ENCODE measurements at regions not wholly inside any gene's neighbourhood (a gene's known extent, or its start where the extent isn't known, plus 50 kb on each side); places are given as distances from the start of the nearest gene placed in this dataset.

DNA sequence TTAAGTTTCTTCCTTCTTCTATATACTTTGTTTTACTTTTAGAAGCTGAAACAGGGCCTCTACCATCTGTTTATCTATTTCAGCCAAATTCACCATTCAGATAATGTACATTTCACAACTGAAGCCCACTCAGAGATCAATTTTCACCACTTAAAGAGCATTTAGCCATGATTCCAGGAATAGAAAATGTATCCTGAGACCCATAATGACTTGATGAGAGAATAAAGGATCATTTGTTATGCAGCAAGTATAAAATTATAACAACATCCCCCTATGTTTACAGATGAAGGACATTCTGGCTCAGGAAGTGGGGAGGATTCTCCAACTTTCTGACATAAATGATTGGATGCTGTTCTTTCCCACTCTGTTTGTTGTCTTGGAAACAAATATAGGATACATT is 962.1 kb upstream of the EEF2KMT start:
- DNase-seq (ENCODE audit: low read depth): no peak
- H3K4me3 ChIP-seq (ENCODE audit: low read depth, low read length): no peak overlapping the region
- TF ChIP-seq, protein P1, sequence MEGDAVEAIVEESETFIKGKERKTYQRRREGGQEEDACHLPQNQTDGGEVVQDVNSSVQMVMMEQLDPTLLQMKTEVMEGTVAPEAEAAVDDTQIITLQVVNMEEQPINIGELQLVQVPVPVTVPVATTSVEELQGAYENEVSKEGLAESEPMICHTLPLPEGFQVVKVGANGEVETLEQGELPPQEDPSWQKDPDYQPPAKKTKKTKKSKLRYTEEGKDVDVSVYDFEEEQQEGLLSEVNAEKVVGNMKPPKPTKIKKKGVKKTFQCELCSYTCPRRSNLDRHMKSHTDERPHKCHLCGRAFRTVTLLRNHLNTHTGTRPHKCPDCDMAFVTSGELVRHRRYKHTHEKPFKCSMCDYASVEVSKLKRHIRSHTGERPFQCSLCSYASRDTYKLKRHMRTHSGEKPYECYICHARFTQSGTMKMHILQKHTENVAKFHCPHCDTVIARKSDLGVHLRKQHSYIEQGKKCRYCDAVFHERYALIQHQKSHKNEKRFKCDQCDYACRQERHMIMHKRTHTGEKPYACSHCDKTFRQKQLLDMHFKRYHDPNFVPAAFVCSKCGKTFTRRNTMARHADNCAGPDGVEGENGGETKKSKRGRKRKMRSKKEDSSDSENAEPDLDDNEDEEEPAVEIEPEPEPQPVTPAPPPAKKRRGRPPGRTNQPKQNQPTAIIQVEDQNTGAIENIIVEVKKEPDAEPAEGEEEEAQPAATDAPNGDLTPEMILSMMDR (conservative IDR thresholded peaks at IDR 0.05; ENCODE audit: low read depth, low read length): no peak

DNA sequence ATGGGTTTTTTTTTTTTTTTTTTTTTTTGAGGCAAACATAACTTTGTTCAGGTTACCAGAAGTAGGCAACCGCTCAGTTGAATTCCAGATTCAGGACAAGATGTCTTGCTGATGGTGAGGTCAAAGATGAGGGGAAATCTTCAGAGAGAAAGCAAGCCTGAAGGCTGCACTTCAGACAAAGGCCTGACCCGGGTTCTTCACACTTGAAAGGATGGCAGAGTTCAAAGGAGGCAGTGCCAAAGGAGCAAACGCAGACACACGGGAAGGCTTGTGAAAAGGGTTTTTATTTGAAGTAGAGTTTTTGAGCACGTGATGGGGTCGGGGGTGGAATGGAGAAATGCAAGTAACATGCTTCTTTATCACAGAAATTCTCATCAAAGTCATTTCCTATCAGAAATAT is 960.2 kb upstream of the EEF2KMT start:
- TF ChIP-seq, protein P1 (conservative IDR thresholded peaks at IDR 0.05; ENCODE audit: low read depth, low read length): no peak
- DNase-seq (ENCODE audit: low read depth): no peak
- no peak overlapping the region for H3K4me3 ChIP-seq (ENCODE audit: low read depth, low read length)

DNA sequence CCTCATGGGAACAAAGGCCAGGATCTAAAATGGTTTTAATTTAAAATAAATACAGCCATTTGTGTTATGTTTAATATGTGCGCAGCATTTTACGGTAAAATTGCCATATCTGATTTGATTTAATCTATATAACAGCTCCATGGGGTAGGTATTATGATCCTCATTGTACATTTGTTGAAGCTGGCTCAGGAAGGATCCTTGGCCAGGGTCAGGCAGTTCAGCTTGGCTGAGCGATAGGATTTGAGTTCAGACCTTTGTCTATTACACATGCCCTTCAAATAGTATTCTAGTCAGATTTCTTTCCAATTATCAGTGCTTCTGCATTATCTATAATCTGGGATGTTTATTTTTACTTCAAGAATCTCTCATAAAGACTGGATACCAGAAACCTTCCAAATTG is 950.4 kb upstream of the EEF2KMT start:
- TF ChIP-seq, protein P1 (conservative IDR thresholded peaks at IDR 0.05; ENCODE audit: low read depth, low read length): no peak
- DNase-seq (ENCODE audit: low read depth): no peak
- H3K4me3 ChIP-seq (ENCODE audit: low read depth, low read length): no peak overlapping the region

- TF ChIP-seq, protein P1 (conservative IDR thresholded peaks at IDR 0.05; ENCODE audit: low read depth, low read length): no peak
- H3K4me3 ChIP-seq (ENCODE audit: low read depth, low read length): no peak overlapping the region
- DNase-seq (ENCODE audit: low read depth): no peak
Observed at GRCh38 chr16:6047325-6047724, 949.7 kb upstream of the EEF2KMT start.

- TF ChIP-seq, protein P1 (conservative IDR thresholded peaks at IDR 0.05; ENCODE audit: low read depth, low read length): no peak
- no peak for DNase-seq (ENCODE audit: low read depth)
- H3K4me3 ChIP-seq (ENCODE audit: low read depth, low read length): no peak overlapping the region
Observed at GRCh38 chr16:6038941-6039645, 941.5 kb upstream of the EEF2KMT start.

DNA sequence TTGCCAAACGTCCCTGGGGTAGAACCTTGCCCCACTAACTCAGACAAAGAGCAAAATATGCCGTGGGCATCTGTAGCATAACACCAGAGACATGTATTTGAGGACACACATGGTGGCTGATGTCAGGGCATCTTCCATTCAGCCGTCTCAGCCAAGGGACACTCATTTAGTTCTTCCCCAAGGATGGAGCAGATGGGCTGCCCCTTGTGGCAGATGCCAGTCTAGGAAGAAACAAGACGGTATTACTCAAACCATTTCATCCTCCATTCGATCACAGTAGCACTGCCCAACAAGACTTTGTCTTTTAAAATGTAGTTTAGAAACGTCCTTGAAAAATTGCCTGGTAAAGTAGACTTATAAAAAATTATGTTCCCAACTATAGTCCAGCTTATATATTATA is 937.6 kb upstream of the EEF2KMT start:
- no peak overlapping the region for H3K4me3 ChIP-seq (ENCODE audit: low read depth, low read length)
- TF ChIP-seq, protein P1 (conservative IDR thresholded peaks at IDR 0.05; ENCODE audit: low read depth, low read length): no peak
- no peak for DNase-seq (ENCODE audit: low read depth)

- DNase-seq (ENCODE audit: low read depth): no peak
- TF ChIP-seq, protein P1 (conservative IDR thresholded peaks at IDR 0.05; ENCODE audit: low read depth, low read length): no peak
- H3K4me3 ChIP-seq (ENCODE audit: low read depth, low read length): no peak overlapping the region
Observed at GRCh38 chr16:6034511-6034910, 936.9 kb upstream of the EEF2KMT start.
